ENCODE measurements at regions not wholly inside any gene's neighbourhood (a gene's known extent, or its start where the extent isn't known, plus 50 kb on each side); places are given as distances from the start of the nearest gene placed in this dataset.

DNA sequence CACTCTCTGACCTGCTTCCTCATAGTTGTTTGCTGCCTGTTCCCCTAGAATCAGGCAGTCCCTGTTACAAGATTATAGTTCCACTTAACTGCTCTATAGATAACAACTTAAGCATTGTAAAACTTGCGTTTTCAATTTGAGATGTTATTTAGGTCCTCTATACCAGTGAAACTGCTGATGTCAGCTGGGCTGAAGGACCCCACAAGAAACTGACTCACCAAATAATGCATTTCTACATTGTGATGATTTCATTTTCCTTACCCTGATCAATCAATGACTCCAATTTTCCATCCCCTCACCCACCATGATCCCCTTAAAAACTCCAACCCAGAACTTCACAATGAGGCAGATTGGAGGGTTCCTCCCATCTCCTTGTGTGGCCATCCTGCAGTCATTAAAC lies 280.7 kb downstream of the SLITRK1 start:
- DNase-seq (ENCODE audit: low spot score) = no peak

- DNase-seq (ENCODE audit: low spot score) = no peak
Observed at GRCh38 chr13:83592095-83592494, 290.2 kb downstream of the SLITRK1 start.

DNA sequence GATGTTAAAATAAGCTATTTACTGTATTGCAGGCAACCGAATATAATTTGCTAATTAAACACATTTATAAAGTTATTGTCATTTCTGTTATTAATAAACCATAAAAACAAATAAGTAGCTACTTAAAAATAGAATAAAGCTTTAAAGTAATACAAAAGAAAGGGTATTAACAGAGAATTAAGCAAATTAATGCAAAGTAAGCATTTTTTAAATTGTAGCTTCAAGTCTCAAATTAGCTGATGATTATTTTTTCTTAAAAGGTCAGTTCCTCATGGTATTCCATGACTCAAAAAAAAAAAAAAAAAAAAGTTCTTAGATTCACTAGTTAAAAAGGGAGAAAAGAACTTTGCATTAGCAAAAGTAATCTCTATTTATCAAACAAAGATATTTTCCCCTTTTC lies 292.5 kb downstream of the SLITRK1 start:
- DNase-seq (ENCODE audit: low spot score) = no peak

DNA sequence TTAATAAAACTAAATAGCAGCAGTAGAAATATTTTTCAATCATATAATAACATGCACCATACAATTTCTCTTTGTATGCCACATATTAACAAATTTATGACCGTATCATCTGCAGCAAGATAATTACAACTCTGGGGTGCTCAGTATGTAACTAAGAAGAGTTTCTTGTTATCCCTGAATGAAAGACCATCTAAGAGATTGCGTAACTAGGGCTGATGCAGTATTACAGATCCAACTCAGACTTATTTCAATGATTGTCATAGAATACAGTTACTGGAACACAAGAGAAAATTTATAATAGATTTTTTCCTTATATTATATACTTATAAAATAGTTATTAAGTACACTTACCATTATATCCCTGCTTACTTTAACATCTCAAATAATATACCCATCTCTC lies 305.1 kb downstream of the SLITRK1 start:
- DNase-seq (ENCODE audit: low spot score) = no peak

DNA sequence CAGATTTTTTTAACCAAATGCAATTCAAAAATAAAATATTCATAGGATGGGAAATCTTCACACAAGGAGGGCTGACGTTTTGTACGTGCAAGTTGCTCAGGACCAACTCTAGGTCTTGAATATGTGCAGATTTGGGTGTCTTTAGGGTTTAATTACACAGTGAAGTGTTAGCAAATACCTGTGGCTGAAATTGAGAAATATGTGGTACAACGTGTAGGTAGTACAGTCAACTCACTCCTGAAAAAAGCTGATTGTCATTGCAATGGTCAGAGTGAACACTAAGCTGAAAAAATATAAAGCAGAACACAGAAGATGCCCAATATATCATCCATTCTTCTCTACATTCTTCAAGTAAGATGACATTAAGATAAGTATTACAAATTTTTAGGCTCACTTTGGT lies 314.3 kb downstream of the SLITRK1 start:
- no peak for DNase-seq (ENCODE audit: low spot score)

DNA sequence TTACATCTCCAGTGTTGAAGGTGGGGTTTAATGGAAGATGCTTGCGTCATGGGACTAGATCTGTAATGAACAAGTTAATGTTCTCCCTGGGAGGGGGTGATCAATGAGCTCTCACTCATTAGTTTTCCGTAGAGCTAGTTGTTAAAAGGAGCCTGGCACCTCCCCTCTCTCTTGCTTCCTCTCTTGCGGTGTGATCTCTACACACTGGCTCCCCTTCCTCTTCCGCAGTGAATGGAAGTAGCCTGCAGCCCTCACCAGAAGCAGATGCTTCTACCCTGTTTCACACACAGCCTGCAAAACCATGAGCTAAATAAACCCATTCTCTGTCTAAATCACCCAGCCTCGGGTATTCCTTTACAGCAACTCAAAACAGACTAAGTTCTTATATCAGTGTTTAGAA lies 318.8 kb downstream of the SLITRK1 start:
- DNase-seq (ENCODE audit: low spot score) = no peak

DNA sequence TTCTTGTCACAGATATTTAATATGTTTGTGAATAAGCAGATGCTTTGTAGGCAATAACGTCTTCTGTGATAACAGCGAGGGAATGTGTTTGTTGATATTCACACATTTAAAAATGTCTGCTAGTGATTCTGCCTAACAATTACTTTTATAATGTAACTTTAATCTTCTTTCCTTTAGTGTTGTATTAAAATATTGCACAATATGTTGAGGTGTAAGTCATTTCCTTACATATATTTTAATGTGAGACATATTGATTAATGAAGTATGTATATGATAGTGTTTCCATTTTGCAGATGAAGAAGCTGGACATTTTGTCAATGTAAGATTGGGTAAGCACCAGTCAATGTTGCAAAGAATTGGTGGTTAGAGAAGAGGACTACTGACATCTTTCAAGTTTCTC lies 324.4 kb downstream of the SLITRK1 start:
- no peak for DNase-seq (ENCODE audit: low spot score)

DNA sequence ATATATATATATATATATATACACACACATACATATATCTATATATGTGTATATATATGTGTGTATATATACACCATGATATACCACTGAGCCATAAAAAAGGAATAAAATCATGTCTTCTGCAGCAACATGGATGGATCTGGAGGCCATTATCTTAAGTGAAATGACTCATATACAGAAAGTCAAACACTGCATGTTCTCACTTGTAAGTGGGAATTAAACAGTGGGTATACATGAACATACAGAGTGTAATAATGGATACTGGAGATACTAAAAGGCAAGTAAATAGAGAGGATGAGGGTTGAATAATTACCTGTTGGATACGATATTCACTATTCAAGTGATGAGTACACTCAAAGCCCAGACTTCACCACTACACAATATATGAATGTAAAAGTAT lies 332.6 kb downstream of the SLITRK1 start:
- DNase-seq (ENCODE audit: low spot score) = no peak

DNA sequence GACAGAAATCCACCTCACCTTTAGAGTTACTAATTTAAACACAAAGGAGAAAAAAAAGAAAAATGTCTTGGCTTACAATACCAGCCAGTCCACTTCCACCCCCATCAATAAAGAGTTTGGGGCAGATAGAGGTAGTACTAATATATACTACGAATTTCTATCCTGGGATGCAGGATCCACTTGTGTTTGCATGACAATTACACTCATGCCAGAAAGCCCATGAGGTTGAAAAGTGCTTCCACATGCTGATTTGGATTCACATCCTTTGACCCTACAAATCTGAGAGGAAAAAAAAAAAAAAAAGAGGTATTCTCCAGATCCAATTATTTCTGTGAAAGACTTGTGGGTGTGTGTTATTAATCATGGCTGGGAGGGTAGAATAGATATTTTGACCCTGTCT lies 335.2 kb downstream of the SLITRK1 start:
- no peak for DNase-seq (ENCODE audit: low spot score)

DNA sequence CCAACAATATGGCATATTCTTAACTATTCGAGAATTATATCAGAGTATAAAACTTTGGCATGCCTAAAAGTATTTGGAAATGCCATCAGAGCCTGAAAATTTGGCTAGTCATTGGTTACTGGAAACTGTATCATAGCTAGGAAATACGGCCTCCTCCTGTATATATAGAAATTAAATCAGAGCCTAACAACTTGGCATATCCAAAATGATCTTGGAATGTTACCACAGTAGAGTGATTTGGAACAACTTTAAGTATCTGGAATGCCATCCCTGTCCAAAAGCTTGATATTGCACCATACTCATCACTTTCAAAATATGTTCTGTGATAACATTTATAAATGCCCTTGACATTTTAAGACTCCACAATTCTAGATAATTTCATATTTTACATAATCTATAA lies 335.8 kb downstream of the SLITRK1 start:
- no peak for DNase-seq (ENCODE audit: low spot score)

DNA sequence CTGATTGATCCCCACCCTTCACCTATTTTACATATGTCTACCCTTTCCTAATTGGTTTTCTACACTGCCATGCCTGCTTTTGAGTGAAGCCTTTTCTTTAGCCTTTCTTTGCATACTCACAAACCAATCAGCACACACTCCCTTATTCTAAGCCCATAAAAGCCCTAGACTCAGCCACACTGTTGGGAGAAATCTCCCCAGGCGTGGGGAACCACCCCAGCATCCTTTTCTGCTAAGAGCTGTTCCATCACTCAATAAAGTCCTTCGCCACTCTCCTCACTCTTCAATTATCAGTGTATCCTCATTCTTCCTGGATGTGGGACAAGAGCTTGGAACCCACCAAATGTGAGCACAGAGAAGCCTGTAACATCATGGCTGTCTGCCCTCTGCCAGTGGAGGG lies 343.6 kb downstream of the SLITRK1 start:
- no peak for DNase-seq (ENCODE audit: low spot score)

DNA sequence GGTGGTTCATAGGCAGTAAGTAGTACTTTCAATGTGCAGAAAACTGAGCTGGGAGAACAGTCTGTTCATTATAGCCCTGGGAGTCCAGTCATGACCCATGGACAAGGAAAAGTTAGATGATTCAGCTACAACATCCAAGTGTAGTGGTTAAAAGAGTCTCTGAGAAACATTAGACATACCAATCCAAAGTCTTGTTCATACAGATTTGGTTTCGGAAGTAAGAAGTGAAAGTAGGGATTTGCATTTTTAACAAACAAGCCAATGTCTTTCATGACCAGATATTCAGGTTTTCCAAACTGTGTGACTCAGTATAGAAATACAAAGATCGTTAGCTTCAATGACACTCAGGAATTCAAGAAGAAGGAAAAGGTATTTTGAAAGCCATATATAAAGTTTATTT lies 345.3 kb downstream of the SLITRK1 start:
- DNase-seq (ENCODE audit: low spot score) = no peak

DNA sequence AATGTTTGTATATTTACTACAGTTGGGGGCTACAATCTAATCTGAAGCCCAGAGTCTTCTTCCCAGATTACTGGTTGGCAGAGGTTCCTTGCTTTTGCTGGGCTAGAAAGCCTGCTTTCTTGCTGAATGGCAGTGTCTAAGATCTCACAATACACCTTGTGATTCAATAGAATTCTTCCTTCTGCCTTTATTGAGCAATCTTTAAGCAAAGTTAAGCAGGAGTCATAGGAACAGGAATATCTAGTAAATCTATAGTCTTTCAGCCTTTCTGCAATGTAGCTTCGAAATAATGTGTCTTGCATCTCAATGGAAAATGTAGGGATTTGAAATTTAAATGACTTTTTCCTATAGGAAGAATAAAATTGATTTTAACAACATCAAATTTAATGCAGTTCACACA lies 346.1 kb downstream of the SLITRK1 start:
- no peak for DNase-seq (ENCODE audit: low spot score)

DNA sequence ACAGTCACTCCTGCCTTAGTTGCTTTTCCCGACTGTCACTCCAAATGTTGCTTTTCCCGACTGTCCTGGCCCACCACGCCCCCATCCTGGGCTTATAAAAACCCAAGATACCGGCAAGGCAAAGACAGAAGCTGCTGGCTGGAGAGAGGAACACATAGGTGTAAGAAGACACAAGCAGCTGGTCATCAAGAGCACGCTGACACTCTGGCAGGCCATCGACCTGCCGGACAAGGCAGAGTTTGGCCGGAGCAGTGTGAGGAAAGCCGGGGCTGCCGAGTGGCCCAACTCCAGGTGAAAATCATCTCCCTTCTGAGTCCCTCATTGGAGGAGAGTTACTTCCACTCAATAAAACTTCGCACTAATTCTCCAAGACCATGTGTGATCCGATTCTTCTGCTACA lies 349.5 kb downstream of the SLITRK1 start:
- DNase-seq (ENCODE audit: low spot score) = no peak

- no peak for DNase-seq (ENCODE audit: low spot score)
Observed at GRCh38 chr13:83531022-83531421, 351.3 kb downstream of the SLITRK1 start.

GRCh38 chr13:83516781-83517180 lies 365.5 kb downstream of the SLITRK1 start:
- no peak for DNase-seq (ENCODE audit: low spot score)

- DNase-seq (ENCODE audit: low spot score) = no peak
Observed at GRCh38 chr13:83515268-83516015, 366.8 kb downstream of the SLITRK1 start.

DNA sequence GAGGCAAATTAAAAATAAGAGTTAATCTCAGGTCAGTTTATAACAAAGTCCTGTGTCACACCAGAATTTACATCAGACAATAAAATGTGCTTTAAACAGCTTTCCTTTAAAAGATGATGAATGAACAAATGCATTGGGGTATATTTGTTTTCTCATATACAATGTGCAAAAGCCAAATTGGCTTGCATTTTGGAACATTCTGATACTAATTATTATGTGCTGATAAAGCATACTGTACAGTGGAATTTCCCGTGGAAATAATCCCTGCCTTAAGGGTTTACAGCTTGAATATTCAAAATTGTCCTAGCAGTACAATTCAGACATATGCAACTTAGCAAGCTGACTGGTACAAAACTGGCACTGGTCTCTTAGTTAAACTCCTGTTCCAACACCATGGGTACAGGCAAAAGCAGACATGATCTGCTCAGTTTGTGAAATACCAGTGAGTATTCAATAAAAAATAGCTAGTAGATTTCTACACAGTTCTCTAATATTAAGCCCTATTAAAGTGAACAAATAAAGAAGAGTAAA lies 373.4 kb downstream of the SLITRK1 start:
- DNase-seq (ENCODE audit: low spot score) = no peak

GRCh38 chr13:83503424-83503823 lies 378.9 kb downstream of the SLITRK1 start:
- DNase-seq (ENCODE audit: low spot score) = no peak

GRCh38 chr13:83499286-83499685 lies 383.0 kb downstream of the SLITRK1 start:
- DNase-seq (ENCODE audit: low spot score) = no peak

DNA sequence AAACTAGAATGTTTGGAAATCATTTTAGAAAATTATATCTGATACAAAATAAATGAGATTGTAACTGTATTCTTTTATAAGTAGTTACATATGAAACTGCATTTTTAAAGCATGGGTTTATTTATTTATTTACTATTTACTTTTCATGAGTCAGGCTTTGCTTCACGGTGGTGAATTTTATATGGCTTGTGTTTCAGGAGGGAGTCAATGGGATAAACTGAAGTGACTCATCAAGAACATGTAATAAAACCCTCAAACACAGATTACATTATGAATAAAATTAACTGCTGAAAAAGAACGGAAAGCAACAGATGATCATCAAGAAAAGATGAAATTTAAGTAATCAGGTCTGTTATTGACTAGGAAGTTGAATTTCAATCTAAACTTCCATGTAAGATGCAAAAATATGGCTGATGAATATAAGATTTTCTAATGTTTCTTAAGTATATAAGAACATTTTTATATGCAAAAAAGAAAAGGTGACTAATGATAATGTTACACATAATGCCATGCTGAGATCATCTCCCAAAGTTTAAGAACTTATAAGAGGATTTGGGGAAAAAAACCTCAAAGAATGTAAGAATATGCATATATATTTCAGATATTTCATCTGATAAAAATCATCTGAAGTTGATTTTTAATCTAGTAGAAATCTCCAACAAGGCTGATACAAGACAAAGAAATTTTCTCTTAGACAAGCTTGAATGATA lies 383.6 kb downstream of the SLITRK1 start:
- no peak for DNase-seq (ENCODE audit: low spot score)

- no peak for DNase-seq (ENCODE audit: low spot score)
Observed at GRCh38 chr13:83498045-83498444, 384.2 kb downstream of the SLITRK1 start.

DNA sequence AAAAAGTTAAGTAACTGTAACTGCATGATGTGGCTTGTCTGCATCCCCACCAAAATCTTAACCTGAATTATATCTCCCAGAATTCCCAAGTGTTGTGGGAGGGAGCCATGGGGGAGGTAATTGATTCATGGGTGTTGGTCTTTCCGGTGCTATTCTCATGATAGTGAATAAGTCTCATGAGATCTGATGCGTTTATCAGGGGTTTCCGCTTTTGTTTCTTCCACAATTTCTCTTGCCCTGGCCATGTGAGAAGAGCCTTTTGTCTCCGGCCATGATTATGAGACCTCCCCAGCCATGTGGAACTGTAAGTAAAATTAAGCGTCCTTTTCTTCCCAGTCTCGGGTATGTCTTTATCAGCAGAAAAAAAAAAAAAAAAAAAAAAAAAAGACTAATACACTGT lies 385.8 kb downstream of the SLITRK1 start:
- no peak for DNase-seq (ENCODE audit: low spot score)

DNA sequence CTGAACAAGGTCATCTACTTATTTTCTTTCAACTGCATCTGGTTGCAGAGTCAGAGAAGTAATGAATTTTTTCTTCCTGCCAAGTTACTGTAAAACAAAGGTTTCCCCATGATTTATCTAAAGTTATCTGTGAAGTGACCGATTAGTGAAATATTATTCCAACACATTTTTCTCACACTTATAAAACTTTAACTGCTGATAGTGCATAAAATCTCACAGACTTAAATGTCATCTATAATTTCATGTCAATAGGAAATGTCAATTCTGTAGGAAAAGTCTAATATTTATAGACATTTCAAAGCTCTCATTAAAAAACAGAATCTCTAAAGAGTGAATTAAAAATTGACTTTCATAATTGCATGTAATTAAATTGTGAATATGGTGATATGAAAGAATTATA lies 397.2 kb downstream of the SLITRK1 start:
- no peak for DNase-seq (ENCODE audit: low spot score)
